ENCODE measurements at regions not wholly inside any gene's neighbourhood (a gene's known extent, or its start where the extent isn't known, plus 50 kb on each side); places are given as distances from the start of the nearest gene placed in this dataset.
"Not testable (repeated sequence)": the region's sequence is repeated elsewhere in the genome, so short reads cannot be mapped to it uniquely, and the experiment has no call there.

GRCh38 chr14:105898482-105899010, 372.2 kb downstream of the TMEM121 start:
- no peak for FAIRE-seq
- TF ChIP-seq POLR2AphosphoS5 (IDR thresholded peaks at IDR 0.05; ENCODE audit: low read depth, low read length) = no peak
- TF ChIP-seq TAF1 (IDR thresholded peaks at IDR 0.05; ENCODE audit: low read depth, low read length) = no peak
- TF ChIP-seq POU2F2 (IDR thresholded peaks at IDR 0.05; ENCODE audit: low read depth, low read length) = no peak
- no peak for TF ChIP-seq SPI1 (IDR thresholded peaks at IDR 0.05; ENCODE audit: low read depth, low read length)
- TF ChIP-seq POLR2A (IDR thresholded peaks at IDR 0.05; ENCODE audit: low read depth, low read length) = no peak
- no peak for TF ChIP-seq PAX5 (IDR thresholded peaks at IDR 0.05; ENCODE audit: insufficient read depth, low read length, severe bottlenecking)

GRCh38 chr14:105899071-105899641, 372.8 kb downstream of the TMEM121 start:
- TF ChIP-seq TAF1 (IDR thresholded peaks at IDR 0.05; ENCODE audit: low read depth, low read length) (no peak), POLR2A (IDR thresholded peaks at IDR 0.05; ENCODE audit: low read depth, low read length) (no peak), POLR2AphosphoS5 (IDR thresholded peaks at IDR 0.05; ENCODE audit: low read depth, low read length) (no peak), POU2F2 (IDR thresholded peaks at IDR 0.05; ENCODE audit: low read depth, low read length) (no peak), PAX5 (IDR thresholded peaks at IDR 0.05; ENCODE audit: insufficient read depth, low read length, severe bottlenecking) (no peak), SPI1 (IDR thresholded peaks at IDR 0.05; ENCODE audit: low read depth, low read length) (no peak)
- DNase-seq (ENCODE audit: insufficient read length, low spot score) (no peak), FAIRE-seq (no peak)

More at GRCh38 chr14:105898482-105899010, 372.2 kb downstream of the TMEM121 start:
- no peak for DNase-seq (ENCODE audit: insufficient read length, low spot score)

DNA sequence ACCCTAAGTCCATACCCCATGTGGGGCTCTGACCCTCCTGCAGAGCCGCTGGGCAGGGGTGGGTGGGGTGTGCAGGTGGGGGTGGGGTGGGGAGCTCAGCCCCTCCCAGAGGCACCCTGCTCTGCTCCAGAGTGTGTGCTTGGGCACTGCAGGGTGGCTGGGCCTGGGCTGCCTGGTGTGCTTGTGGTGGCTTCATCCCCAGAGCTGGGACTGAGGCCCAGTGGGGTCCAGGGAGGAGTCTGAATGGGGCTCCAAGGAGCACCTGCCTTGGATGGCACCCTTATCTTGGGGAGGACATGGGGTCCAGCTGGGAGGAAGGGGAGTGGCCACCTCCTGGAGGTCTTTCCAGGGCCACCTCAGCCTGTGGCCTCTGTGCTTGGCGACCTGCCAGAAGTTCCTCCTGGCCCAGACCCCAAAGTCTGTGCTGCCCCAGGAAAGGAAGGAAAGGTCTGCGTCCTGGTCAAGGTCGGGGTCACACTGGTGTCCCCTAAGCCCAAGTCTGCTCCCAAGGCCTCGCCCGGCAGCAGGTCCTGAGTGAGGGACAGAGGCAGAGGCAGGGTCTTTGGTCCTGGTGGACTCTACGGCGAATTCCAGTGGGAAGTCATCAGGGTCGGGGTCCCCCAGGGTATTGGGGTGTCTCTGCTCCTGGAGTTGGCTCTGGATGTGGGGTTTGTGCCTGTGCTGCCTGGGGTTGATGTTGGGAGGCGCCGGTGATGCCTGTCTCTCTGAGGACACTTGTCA, 373.4 kb downstream of the TMEM121 start:
- TF ChIP-seq SPI1 (IDR thresholded peaks at IDR 0.05; ENCODE audit: low read depth, low read length) (no peak), POLR2AphosphoS5 (IDR thresholded peaks at IDR 0.05; ENCODE audit: low read depth, low read length) (no peak), PAX5 (IDR thresholded peaks at IDR 0.05; ENCODE audit: insufficient read depth, low read length, severe bottlenecking) (no peak), POLR2A (IDR thresholded peaks at IDR 0.05; ENCODE audit: low read depth, low read length) (no peak), POU2F2 (IDR thresholded peaks at IDR 0.05; ENCODE audit: low read depth, low read length) (no peak), TAF1 (IDR thresholded peaks at IDR 0.05; ENCODE audit: low read depth, low read length) (no peak)
- FAIRE-seq (no peak), DNase-seq (ENCODE audit: insufficient read length, low spot score) (no peak)

- FAIRE-seq (no peak), DNase-seq (ENCODE audit: insufficient read length, low spot score) (no peak)
- TF ChIP-seq POU2F2 (IDR thresholded peaks at IDR 0.05; ENCODE audit: low read depth, low read length) (no peak), TAF1 (IDR thresholded peaks at IDR 0.05; ENCODE audit: low read depth, low read length) (no peak), POLR2AphosphoS5 (IDR thresholded peaks at IDR 0.05; ENCODE audit: low read depth, low read length) (no peak), PAX5 (IDR thresholded peaks at IDR 0.05; ENCODE audit: insufficient read depth, low read length, severe bottlenecking) (no peak), SPI1 (IDR thresholded peaks at IDR 0.05; ENCODE audit: low read depth, low read length) (no peak), POLR2A (IDR thresholded peaks at IDR 0.05; ENCODE audit: low read depth, low read length) (no peak)
Measured at GRCh38 chr14:105900398-105901160, 374.2 kb downstream of the TMEM121 start.

DNA sequence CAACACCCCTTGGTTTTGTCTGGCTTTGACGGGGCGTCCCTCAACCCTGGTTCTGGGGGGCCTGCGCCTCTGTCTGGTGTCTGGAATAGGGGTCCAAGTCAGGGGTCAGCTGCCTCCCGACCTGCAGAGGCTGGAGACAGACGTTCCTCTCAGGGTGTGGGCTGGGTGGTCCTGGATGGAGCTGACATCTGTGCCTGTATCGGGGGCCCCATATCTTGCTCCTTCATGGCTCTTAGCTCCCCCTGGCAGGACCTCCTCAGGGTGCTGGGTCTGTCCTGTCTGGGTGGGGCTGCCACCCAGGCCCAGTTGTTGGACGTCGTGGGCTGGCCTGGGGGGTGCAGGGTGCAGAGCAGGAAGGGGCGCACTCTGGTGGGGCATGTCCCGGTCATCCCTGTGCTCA, 374.8 kb downstream of the TMEM121 start:
- FAIRE-seq = no peak
- DNase-seq (ENCODE audit: insufficient read length, low spot score) = no peak
- TF ChIP-seq POU2F2 (IDR thresholded peaks at IDR 0.05; ENCODE audit: low read depth, low read length) = no peak
- TF ChIP-seq SPI1 (IDR thresholded peaks at IDR 0.05; ENCODE audit: low read depth, low read length) = no peak
- TF ChIP-seq POLR2AphosphoS5 (IDR thresholded peaks at IDR 0.05; ENCODE audit: low read depth, low read length) = no peak
- TF ChIP-seq TAF1 (IDR thresholded peaks at IDR 0.05; ENCODE audit: low read depth, low read length) = no peak
- TF ChIP-seq PAX5 (IDR thresholded peaks at IDR 0.05; ENCODE audit: insufficient read depth, low read length, severe bottlenecking) = no peak
- TF ChIP-seq POLR2A (IDR thresholded peaks at IDR 0.05; ENCODE audit: low read depth, low read length) = no peak

- no peak for FAIRE-seq
- TF ChIP-seq POLR2A (IDR thresholded peaks at IDR 0.05; ENCODE audit: low read depth, low read length) (no peak), POLR2AphosphoS5 (IDR thresholded peaks at IDR 0.05; ENCODE audit: low read depth, low read length) (no peak), TAF1 (IDR thresholded peaks at IDR 0.05; ENCODE audit: low read depth, low read length) (no peak), SPI1 (IDR thresholded peaks at IDR 0.05; ENCODE audit: low read depth, low read length) (no peak), POU2F2 (IDR thresholded peaks at IDR 0.05; ENCODE audit: low read depth, low read length) (no peak), PAX5 (IDR thresholded peaks at IDR 0.05; ENCODE audit: insufficient read depth, low read length, severe bottlenecking) (no peak)
Measured at GRCh38 chr14:105902131-105902898, 375.9 kb downstream of the TMEM121 start.

GRCh38 chr14:105902899-105903165, 376.4 kb downstream of the TMEM121 start:
- FAIRE-seq; DNase-seq (ENCODE audit: insufficient read length, low spot score): not testable (repeated sequence)

More at GRCh38 chr14:105902131-105902898, 375.9 kb downstream of the TMEM121 start:
- DNase-seq (ENCODE audit: insufficient read length, low spot score) = no peak

DNA sequence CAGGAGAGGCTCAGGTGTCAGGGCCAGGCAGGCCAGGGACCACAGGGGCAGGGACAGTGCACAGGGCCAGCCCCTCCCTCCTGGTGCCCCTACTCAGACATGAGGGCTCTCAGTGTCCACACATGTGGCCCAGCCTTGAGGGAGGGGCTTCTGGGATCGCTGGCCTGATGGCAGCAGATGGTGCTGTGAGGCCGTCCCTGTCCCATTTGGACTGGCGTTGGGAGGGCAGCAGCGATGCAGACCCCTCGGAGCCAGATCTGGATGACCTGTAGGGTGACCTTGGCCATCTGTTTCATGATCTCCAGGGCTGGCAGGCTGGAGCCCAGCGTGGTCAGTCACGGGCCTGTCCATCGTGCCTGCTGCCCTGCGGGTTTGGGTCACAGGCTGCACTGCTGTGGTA, 377.6 kb downstream of the TMEM121 start:
- FAIRE-seq (no peak), DNase-seq (ENCODE audit: insufficient read length, low spot score) (no peak)
- TF ChIP-seq POLR2AphosphoS5 (IDR thresholded peaks at IDR 0.05; ENCODE audit: low read depth, low read length) (no peak), SPI1 (IDR thresholded peaks at IDR 0.05; ENCODE audit: low read depth, low read length) (no peak), PAX5 (IDR thresholded peaks at IDR 0.05; ENCODE audit: insufficient read depth, low read length, severe bottlenecking) (no peak), POLR2A (IDR thresholded peaks at IDR 0.05; ENCODE audit: low read depth, low read length) (no peak), POU2F2 (IDR thresholded peaks at IDR 0.05; ENCODE audit: low read depth, low read length) (no peak), TAF1 (IDR thresholded peaks at IDR 0.05; ENCODE audit: low read depth, low read length) (no peak)

- FAIRE-seq = no peak
- no peak for DNase-seq (ENCODE audit: insufficient read length, low spot score)
- TF ChIP-seq TAF1 (IDR thresholded peaks at IDR 0.05; ENCODE audit: low read depth, low read length) (no peak), PAX5 (IDR thresholded peaks at IDR 0.05; ENCODE audit: insufficient read depth, low read length, severe bottlenecking) (no peak), POLR2A (IDR thresholded peaks at IDR 0.05; ENCODE audit: low read depth, low read length) (no peak), SPI1 (IDR thresholded peaks at IDR 0.05; ENCODE audit: low read depth, low read length) (no peak), POLR2AphosphoS5 (IDR thresholded peaks at IDR 0.05; ENCODE audit: low read depth, low read length) (no peak), POU2F2 (IDR thresholded peaks at IDR 0.05; ENCODE audit: low read depth, low read length) (no peak)
Measured at GRCh38 chr14:105904379-105904778, 378.0 kb downstream of the TMEM121 start.
